ENCODE measurements at regions not wholly inside any gene's neighbourhood (a gene's known extent, or its start where the extent isn't known, plus 50 kb on each side); places are given as distances from the start of the nearest gene placed in this dataset.

DNA sequence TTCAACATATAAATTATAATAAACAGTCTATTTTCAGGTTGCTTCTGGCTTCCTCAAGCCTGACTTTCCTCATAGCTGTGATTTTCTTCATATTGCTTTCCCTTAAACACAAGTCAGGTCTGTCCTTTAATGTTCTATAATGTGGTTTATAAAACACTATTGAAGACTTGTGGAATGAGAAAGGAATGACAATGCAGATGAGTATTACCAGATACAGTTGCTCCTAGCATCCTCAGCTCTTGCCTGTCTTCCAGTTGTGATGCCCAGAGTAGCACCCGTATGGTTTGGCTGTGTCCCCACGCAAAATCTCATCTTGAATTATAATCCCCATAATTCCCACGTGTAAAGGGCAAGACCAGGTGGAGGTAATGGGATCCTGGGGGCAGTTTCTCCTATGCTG, 265.7 kb upstream of the BOD1L1 start:
- TF ChIP-seq POLR2AphosphoS5 (IDR thresholded peaks at IDR 0.05) = no peak
- TF ChIP-seq, protein P1, sequence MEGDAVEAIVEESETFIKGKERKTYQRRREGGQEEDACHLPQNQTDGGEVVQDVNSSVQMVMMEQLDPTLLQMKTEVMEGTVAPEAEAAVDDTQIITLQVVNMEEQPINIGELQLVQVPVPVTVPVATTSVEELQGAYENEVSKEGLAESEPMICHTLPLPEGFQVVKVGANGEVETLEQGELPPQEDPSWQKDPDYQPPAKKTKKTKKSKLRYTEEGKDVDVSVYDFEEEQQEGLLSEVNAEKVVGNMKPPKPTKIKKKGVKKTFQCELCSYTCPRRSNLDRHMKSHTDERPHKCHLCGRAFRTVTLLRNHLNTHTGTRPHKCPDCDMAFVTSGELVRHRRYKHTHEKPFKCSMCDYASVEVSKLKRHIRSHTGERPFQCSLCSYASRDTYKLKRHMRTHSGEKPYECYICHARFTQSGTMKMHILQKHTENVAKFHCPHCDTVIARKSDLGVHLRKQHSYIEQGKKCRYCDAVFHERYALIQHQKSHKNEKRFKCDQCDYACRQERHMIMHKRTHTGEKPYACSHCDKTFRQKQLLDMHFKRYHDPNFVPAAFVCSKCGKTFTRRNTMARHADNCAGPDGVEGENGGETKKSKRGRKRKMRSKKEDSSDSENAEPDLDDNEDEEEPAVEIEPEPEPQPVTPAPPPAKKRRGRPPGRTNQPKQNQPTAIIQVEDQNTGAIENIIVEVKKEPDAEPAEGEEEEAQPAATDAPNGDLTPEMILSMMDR (IDR thresholded peaks at IDR 0.05) = no peak
- no peak for TF ChIP-seq POLR2A (IDR thresholded peaks at IDR 0.05)
